ENCODE measurements at regions not wholly inside any gene's neighbourhood (a gene's known extent, or its start where the extent isn't known, plus 50 kb on each side); places are given as distances from the start of the nearest gene placed in this dataset.

- DNase-seq (ENCODE audit: low read depth): peak; percentile 58
- TF ChIP-seq CTCF (IDR thresholded peaks at IDR 0.05; ENCODE audit: insufficient read depth, low read depth, low read length, missing control alignments): no peak
- no peak overlapping the region for H3K4me3 ChIP-seq (ENCODE audit: low read depth, low read length)
Measured at GRCh38 chr9:38164659-38165221, 95.7 kb upstream of the SHB start.

DNA sequence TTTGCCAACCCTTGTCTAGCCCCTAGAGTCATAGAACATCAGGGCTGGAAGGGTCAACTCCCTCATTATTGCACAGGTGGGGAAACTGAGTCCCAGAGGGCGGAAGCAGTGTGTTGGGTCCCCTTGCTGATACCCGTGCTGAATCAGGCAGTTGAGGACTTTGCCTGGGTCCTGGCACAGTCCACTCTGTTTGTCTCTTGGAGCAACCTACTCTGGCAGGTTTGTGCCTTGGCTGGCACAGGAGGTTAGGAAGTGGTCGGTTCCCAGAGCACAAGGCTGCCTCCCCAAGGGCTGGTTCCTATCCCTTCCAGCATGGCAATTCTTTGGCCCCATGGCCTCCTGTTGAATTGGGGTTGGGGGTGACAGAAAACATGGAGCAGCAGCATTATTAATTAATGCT lies 94.5 kb upstream of the SHB start:
- TF ChIP-seq CTCF (IDR thresholded peaks at IDR 0.05; ENCODE audit: insufficient read depth, low read depth, low read length, missing control alignments): no peak
- H3K4me3 ChIP-seq (ENCODE audit: low read depth, low read length): no peak overlapping the region
- DNase-seq (ENCODE audit: low read depth): no peak

DNA sequence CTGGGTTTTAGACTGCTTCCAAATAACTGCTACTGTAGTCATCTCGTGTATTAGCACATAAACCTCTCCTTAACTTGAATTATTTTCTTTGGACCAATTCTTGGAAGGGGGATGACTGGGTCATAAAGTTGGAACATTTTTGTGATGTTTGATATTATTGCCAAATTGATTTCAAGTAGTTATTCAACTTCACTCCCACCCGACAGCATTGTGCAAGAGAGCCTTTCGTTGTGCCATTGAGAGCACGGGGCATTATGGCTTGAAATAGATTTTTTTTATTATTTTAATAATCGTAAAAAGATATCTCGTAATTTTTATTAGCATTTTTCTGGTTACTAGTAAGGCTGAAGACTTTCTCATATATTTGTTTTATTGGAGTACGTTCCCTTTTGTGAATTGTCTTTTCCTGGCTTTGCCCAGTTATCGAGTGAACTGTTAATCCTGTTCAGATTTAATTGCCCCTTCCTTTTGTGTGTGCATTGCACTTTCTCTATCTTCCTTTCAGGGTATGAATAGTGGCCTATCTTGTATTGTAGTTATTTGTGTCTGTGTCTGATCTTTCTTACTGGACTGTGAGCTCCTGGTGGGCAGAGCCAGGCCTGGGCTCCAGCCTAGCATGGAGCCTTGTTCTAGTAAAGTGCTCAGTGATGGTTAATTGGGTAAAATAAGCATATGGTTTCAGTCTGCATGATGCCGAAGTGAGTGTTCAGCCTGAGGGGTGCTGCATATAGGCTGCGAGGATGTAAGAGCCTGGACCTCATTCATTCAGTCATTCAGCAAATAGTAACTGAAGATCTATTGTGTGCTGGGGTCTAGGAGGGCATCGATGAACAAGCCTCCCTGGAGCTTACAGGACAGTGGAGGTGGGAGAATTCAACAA lies 93.5 kb upstream of the SHB start:
- DNase-seq (ENCODE audit: low read depth): no peak
- no peak overlapping the region for H3K4me3 ChIP-seq (ENCODE audit: low read depth, low read length)
- TF ChIP-seq CTCF (IDR thresholded peaks at IDR 0.05; ENCODE audit: insufficient read depth, low read depth, low read length, missing control alignments): no peak

DNA sequence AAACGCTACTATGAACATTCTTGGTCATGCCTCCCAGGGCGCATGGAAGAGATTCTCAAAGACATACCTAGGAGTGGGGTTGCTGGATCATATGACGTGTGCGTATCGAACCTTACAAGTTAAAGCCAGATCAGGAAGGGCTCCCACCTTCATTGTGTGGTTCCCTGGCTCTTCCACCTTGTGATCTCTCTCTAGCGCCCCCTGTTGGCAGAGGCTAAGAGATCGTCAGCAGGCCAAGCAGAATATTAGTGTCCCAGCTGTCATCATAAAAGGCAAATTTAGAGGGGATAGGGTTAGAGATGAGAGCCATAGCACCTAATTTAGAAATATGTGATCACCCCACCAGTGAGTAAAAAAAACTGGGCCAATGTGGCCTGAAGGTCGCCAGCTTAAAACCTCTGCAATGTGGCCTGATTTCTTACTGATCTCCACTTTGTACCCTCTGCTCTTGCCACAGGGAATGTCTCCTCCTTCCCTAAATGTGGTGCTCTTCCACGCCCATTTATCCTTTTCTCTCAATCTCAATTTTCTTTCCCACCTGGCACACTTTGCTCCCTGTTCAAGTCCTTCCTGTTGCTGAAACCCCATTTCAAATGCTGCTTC lies 91.7 kb upstream of the SHB start:
- no peak overlapping the region for H3K4me3 ChIP-seq (ENCODE audit: low read depth, low read length)
- DNase-seq (ENCODE audit: low read depth): peak; percentile 81
- TF ChIP-seq CTCF (IDR thresholded peaks at IDR 0.05; ENCODE audit: insufficient read depth, low read depth, low read length, missing control alignments): peak; percentile 91

DNA sequence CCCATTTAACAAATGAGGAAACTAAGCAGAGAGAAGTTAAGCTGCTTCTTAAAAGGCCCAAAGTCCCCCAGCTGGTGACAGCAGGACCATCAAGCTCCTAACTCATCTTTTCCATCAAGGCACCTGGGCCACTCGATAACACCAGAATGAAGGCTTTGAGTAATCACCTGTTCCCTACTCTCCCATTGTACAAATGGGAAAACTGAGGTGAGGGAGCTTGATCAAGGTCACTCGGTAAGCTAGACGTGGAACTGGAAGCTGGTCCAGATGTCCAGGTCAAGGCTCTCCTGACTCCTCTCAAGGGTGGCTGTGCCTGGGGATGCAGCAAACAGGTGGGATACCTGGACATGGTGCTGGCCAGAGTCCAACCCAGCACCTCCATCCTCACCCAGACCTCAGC lies 90.6 kb upstream of the SHB start:
- no peak for TF ChIP-seq CTCF (IDR thresholded peaks at IDR 0.05; ENCODE audit: insufficient read depth, low read depth, low read length, missing control alignments)
- DNase-seq (ENCODE audit: low read depth): no peak
- H3K4me3 ChIP-seq (ENCODE audit: low read depth, low read length): no peak overlapping the region

DNA sequence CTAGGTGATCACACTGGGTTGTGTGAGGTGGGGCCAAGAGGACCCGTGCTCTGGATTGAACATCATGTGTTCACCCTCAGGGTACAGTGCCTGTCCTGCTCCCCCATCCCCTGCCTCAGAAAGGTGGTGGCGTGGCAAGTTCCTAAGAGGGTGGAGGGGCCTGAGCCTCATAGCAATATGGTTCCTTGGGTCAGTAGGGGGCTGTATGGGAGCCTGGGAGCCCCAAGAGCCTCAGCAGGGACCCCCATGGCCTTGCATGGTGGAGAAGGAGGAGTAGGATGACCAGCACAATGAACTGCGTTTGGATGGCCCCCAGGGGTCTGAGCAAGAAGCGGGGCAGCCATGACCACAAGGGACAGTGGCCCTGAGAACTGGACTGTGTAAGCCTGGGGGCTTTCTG lies 89.6 kb upstream of the SHB start:
- TF ChIP-seq CTCF (IDR thresholded peaks at IDR 0.05; ENCODE audit: insufficient read depth, low read depth, low read length, missing control alignments): no peak
- no peak for DNase-seq (ENCODE audit: low read depth)
- H3K4me3 ChIP-seq (ENCODE audit: low read depth, low read length): no peak overlapping the region
